T-cell (primary cell): ENCODE measurements at regions not wholly inside any gene's neighbourhood (a gene's known extent, or its start where the extent isn't known, plus 50 kb on each side); places are given as distances from the start of the nearest gene placed in this dataset.
"Not testable (repeated sequence)": the region's sequence is repeated elsewhere in the genome, so short reads cannot be mapped to it uniquely, and the experiment has no call there.

ENCODE experiments used
- ATAC-seq, 4 experiments: fragments of 200-7000 bp in 3 of 4; fragments of 150-1000 bp in 1 of 4; cut with Tn5 transposase; replicated peaks in 1 of 4; 1 replicate in 3 of 4; 2 replicates in 1 of 4; pipeline ENCODE4 v1.10.0; 2021; ENCODE audit warnings: moderate library complexity in 3 of 4, mild to moderate bottlenecking in 2 of 4, moderate number of reproducible peaks in 1 of 4
- CTCF ChIA-PET, 2 donors: fragments of 300-600 bp; sonication (Branson Sonifier 250); formaldehyde crosslinking; loops; one replicate each; lab custom pipeline; 2022; ENCODE audit warnings: antibody characterized with exemption in 2 of 2; lab: Charles Lee
- POLR2A ChIA-PET, 2 donors: fragments of 300-600 bp; sonication (Branson Sonifier 250); formaldehyde crosslinking; loops; one replicate each; lab custom pipeline; 2022; ENCODE audit warnings: antibody characterized with exemption in 2 of 2; lab: Charles Lee
- DNase-seq, 35 experiments: peaks; one replicate each; pipeline versions ENCODE4 v3.0.0 to v3.0.0-alpha.2; 2013 to 2023
- H3K27ac ChIP-seq: one replicate; pipeline ENCODE4 v1.5.1; 2013; ENCODE audit warnings: low read length
- H3K27me3 ChIP-seq, 2 experiments: replicated peaks in 1 of 2; 1 replicate in 1 of 2; 2 replicates in 1 of 2; pipeline versions ENCODE4 v1.6.1 to v1.7.0; 2013; ENCODE audit warnings: low read length in 1 of 2, mixed read lengths in 1 of 2; ENCODE audit not compliant: control insufficient read depth in 2 of 2, insufficient read depth in 2 of 2; ENCODE audit errors: extremely low read depth in 1 of 2
- H3K36me3 ChIP-seq, 2 donors: 1 replicate in 1 of 2; 2 replicates in 1 of 2; pipeline versions ENCODE4 v1.6.1 to v1.7.0; 2013; ENCODE audit warnings: low read length in 1 of 2; ENCODE audit not compliant: control insufficient read depth in 2 of 2, insufficient read depth in 1 of 2; ENCODE audit errors: extremely low read depth in 1 of 2
- H3K4me1 ChIP-seq, 2 experiments: 1 replicate in 1 of 2; 2 replicates in 1 of 2; pipeline versions ENCODE4 v1.6.1 to v1.7.0; 2013; ENCODE audit warnings: low read length in 2 of 2, mixed read lengths in 1 of 2; ENCODE audit not compliant: insufficient read depth in 2 of 2, control insufficient read depth in 1 of 2; ENCODE audit errors: extremely low read depth in 1 of 2
- H3K4me3 ChIP-seq, 2 donors: 1 replicate in 1 of 2; 2 replicates in 1 of 2; pipeline versions ENCODE4 v1.5.1 to v1.7.0; 2013; ENCODE audit warnings: mild to moderate bottlenecking in 2 of 2, low read length in 1 of 2, moderate library complexity in 1 of 2; ENCODE audit not compliant: control insufficient read depth in 1 of 2; ENCODE audit errors: extremely low read depth in 1 of 2
- H3K9me3 ChIP-seq: 2 replicates; pipeline ENCODE4 v1.7.0; 2013
- H3K27ac Mint-ChIP-seq, 2 donors: one replicate each; pipeline ENCODE4 v1.8.0; 2020 to 2021; ENCODE audit warnings: mild to moderate bottlenecking in 2 of 2, mixed read lengths in 2 of 2
- H3K27me3 Mint-ChIP-seq, 2 donors: one replicate each; pipeline ENCODE4 v1.8.0; 2021 to 2022; ENCODE audit warnings: mixed read lengths in 2 of 2
- H3K36me3 Mint-ChIP-seq: one replicate; pipeline ENCODE4 v1.8.0; 2021; ENCODE audit warnings: mixed read lengths
- H3K4me1 Mint-ChIP-seq, 3 donors: one replicate each; pipeline ENCODE4 v1.8.0; 2020 to 2022; ENCODE audit warnings: mixed read lengths in 3 of 3, mild to moderate bottlenecking in 1 of 3
- H3K4me3 Mint-ChIP-seq, 3 donors: one replicate each; pipeline ENCODE4 v1.8.0; 2020 to 2022; ENCODE audit warnings: mild to moderate bottlenecking in 3 of 3, mixed read lengths in 3 of 3, moderate library complexity in 3 of 3
- H3K9me3 Mint-ChIP-seq, 3 donors: one replicate each; pipeline ENCODE4 v1.8.0; 2020 to 2022; ENCODE audit warnings: mixed read lengths in 3 of 3
- WGBS: methylation state at CpG from one replicate; pipeline ENCODE4 v1.1.5; 2013; ENCODE audit warnings: missing lambda C conversion rate; ENCODE audit not compliant: insufficient coverage; 5-methylcytosine and 5-hydroxymethylcytosine counted together

DNA sequence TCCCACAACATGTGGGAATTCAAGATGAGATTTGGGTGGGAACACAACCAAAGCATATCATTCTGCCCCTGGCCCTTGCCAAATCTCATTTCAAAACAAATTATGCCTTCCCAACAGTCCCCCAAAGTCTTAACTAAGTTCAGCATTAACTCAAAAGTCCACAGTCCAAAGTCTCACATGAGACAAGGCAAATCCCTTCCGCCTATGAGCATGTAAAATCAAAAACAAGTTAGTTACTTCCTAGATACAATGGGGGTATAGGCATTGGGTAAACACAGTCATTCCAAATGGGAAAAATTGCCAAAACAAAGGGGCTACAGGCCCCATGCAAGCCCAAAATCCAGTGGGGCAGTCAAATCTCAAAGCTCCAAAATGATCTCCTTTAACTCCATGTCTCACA, 93.1 kb downstream of the UNC93B1 start:
- DNase-seq, H3K36me3 Mint-ChIP-seq, CTCF ChIA-PET, H3K4me3 ChIP-seq, H3K4me3 Mint-ChIP-seq, ATAC-seq, H3K9me3 ChIP-seq, H3K4me1 Mint-ChIP-seq, H3K4me1 ChIP-seq, H3K27ac ChIP-seq, H3K27me3 Mint-ChIP-seq, H3K27me3 ChIP-seq, H3K36me3 ChIP-seq, H3K27ac Mint-ChIP-seq, POLR2A ChIA-PET: not testable (repeated sequence)
- WGBS, result no CpG with 5 or more reads among the region's 1 CpG
- H3K9me3 Mint-ChIP-seq, result peaks cover 3 to 10% (median 7%) of the 10 kb centered on the region in 3 donors

DNA sequence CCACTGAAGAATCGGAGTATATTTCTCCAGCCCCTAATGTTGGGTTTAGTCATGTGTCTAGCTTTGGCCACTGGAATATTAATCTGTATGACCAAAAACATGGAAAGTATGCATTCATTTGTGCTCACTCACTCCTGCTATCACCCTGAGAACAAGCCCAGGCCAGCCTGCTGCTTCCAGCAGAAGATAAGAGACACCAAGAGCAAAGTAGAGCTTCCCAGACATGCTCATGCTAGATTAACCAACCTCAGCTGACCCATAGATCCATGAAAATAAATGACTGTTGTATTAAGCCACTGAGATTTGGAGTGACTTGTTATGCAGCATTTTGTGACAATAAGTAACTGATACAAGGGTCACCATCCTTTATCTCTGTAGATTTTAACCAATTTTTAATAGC, 96.9 kb downstream of the UNC93B1 start:
- H3K4me1 ChIP-seq, H3K9me3 Mint-ChIP-seq, POLR2A ChIA-PET, DNase-seq, H3K27ac Mint-ChIP-seq, H3K4me3 ChIP-seq, H3K9me3 ChIP-seq, H3K36me3 ChIP-seq, H3K27me3 Mint-ChIP-seq, H3K4me1 Mint-ChIP-seq, H3K36me3 Mint-ChIP-seq, H3K27ac ChIP-seq, ATAC-seq, H3K4me3 Mint-ChIP-seq, H3K27me3 ChIP-seq, CTCF ChIA-PET: not testable (repeated sequence)
- WGBS, result no CpG with 5 or more reads among the region's 1 CpG

DNA sequence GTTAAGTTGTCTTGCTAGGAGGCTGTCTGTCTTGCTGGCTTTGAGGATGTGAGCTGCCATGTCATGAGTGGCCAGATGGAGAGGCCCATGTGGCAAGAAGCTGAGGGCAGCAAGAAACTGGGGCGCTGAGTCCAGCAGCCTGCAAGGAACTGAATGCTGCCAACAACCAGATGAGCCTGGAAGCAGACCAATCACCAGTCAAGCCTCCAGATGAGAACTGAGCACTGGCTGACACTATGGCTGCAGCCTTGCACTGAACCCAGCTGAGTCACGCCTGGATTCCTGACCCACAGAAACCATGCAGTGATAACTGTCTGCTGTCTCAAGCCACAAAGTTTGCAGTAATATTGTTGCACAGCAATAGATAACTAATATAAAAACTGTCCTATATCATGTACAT, 104.4 kb downstream of the UNC93B1 start:
- H3K4me1 Mint-ChIP-seq, H3K9me3 ChIP-seq, H3K9me3 Mint-ChIP-seq, H3K36me3 ChIP-seq, CTCF ChIA-PET, DNase-seq, H3K4me3 ChIP-seq, ATAC-seq, H3K27me3 Mint-ChIP-seq, H3K27me3 ChIP-seq, POLR2A ChIA-PET, H3K36me3 Mint-ChIP-seq, H3K27ac Mint-ChIP-seq, H3K27ac ChIP-seq, H3K4me3 Mint-ChIP-seq, H3K4me1 ChIP-seq: not testable (repeated sequence)
- 85% methylated on average over 1 of the region's 2 CpGs for WGBS

DNA sequence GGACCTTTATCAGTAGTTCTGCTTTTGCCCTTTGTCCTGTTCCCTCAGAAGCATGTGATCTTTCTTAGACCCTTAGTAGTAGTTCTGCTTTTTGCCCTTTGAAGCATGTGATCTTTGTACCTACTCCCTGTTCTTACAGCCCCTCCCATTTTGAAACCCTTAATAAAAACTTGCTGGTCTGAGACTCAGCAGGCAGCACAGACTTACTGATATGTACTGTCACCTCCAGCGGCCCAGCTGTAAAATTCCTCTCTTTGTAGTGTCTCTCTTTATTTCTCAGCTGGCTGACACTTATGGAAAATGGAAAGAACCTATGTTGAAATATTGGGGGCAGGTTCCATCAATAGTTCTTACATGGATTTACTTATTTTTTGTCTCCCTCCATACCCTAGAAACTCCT, 110.4 kb downstream of the UNC93B1 start:
- H3K4me1 ChIP-seq, H3K9me3 Mint-ChIP-seq, H3K27ac ChIP-seq, H3K4me3 ChIP-seq, CTCF ChIA-PET, H3K4me3 Mint-ChIP-seq, POLR2A ChIA-PET, H3K4me1 Mint-ChIP-seq, DNase-seq, H3K9me3 ChIP-seq, H3K27me3 Mint-ChIP-seq, H3K36me3 ChIP-seq, ATAC-seq, H3K27me3 ChIP-seq, H3K27ac Mint-ChIP-seq: not testable (repeated sequence)
- no CpG with 5 or more reads among the region's 1 CpG for WGBS
- peaks cover 34% of the 10 kb centered on the region for H3K36me3 Mint-ChIP-seq

DNA sequence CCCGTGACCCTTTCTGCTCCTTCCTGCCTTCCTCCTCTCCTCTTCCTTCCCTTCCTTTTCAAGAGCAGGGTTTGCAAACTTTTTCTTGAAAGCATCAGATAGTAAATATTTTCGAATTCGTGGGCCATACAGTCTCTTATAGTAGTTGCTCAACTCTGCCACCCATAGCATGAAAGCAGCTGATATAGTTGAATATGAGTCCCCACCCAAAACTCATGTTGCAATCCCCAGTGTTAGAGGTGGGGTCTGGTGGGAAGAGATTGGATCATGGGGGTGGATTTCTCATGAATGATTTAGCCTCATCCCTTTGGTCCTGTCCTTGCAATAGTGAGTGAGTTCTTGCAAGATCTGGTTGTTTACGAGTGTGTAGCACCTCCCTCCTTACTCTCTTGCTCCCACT, 114.3 kb downstream of the UNC93B1 start:
- POLR2A ChIA-PET, CTCF ChIA-PET, H3K4me3 Mint-ChIP-seq, DNase-seq, H3K4me1 ChIP-seq, H3K36me3 ChIP-seq, H3K27me3 ChIP-seq, H3K27ac ChIP-seq, H3K9me3 ChIP-seq, H3K4me3 ChIP-seq, H3K27me3 Mint-ChIP-seq, H3K9me3 Mint-ChIP-seq, ATAC-seq: not testable (repeated sequence)
- H3K4me1 Mint-ChIP-seq, result peaks cover 12 to 28% (median 23%) of the 10 kb centered on the region in 3 donors
- WGBS, result no CpG with 5 or more reads among the region's 4 CpGs
- peak overlapping the region in 1 of 2 donors; percentile 11 for H3K27ac Mint-ChIP-seq
- peaks cover 30% of the 10 kb centered on the region for H3K36me3 Mint-ChIP-seq

DNA sequence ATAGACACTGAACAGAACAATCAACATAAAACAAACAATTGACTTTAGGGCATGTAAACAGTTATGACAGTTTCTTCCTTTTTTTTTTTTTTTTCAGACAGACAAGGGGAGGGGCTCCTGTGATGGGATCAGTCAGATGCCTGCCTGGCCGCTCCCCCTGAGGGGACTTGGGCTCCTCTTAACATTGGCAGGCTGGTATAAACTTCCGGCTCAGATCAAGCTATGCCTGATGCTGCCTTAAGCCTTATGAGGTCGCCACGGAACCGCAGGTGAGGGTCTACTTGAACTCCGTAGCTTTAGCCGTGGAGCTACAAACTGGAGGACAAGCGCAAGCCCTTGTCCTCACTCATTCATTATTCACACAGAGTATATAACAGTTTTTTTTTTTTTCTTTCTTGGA, 115.8 kb downstream of the UNC93B1 start:
- H3K9me3 Mint-ChIP-seq, result not testable (repeated sequence)
- H3K4me1 Mint-ChIP-seq, result peaks cover 25 to 43% (median 38%) of the 10 kb centered on the region in 3 donors

DNA sequence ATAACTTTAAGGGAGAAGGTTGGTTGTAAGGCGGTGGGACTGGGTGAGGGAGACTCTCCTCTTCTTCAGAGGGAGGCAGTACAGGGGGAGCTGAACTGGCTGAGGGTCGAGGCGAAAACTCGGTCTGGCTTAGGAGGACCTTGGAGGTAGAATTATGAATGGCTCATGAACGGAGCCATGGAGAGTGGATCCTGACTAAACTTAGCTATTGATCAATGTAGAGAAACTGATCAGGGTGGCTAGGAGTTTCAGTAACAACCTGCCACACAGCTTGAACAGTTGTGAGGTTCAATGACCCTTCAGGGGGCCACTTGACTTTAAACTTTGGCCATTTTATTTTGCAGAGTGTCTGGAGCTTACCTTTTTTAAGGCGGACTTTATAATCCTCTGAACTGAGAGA, 117.2 kb downstream of the UNC93B1 start:
- H3K4me1 ChIP-seq, POLR2A ChIA-PET, H3K4me3 ChIP-seq, CTCF ChIA-PET, ATAC-seq, DNase-seq, H3K9me3 Mint-ChIP-seq, H3K9me3 ChIP-seq, H3K36me3 ChIP-seq, H3K27me3 Mint-ChIP-seq, H3K27me3 ChIP-seq, H3K27ac ChIP-seq: not testable (repeated sequence)
- Mint-ChIP-seq H3K4me3 (peak overlapping the region; percentile 57 to 82 (median 65)), H3K36me3 (peaks cover 13% of the 10 kb centered on the region), H3K27ac (peak overlapping the region; percentile 87 to 100), H3K4me1 (peaks cover 25 to 45% (median 40%) of the 10 kb centered on the region in 3 donors)
- 100% methylated on average over 1 of the region's 6 CpGs for WGBS

More for the DNA sequence above, 115.8 kb downstream of the UNC93B1 start:
- H3K27me3 ChIP-seq, CTCF ChIA-PET, POLR2A ChIA-PET, H3K4me3 Mint-ChIP-seq, H3K27ac ChIP-seq, H3K36me3 ChIP-seq, ATAC-seq, H3K4me3 ChIP-seq, H3K27me3 Mint-ChIP-seq, H3K9me3 ChIP-seq, H3K4me1 ChIP-seq: not testable (repeated sequence)
- Mint-ChIP-seq H3K27ac (peak overlapping the region in 1 of 2 donors; percentile 57), H3K36me3 (peaks cover 19% of the 10 kb centered on the region)
- DNase-seq, result peak in 2 of 35 experiments; percentile 5 to 6
- WGBS, result 89% methylated on average over 4 of the region's 8 CpGs
